Stimulated activated naive CD8-positive, alpha-beta T cell treated with anti-CD3 and anti-CD28 coated beads, Interleukin-15, amount 100 ng/mL, for 72 hours (primary cell): ENCODE measurements at regions not wholly inside any gene's neighbourhood (a gene's known extent, or its start where the extent isn't known, plus 50 kb on each side); places are given as distances from the start of the nearest gene placed in this dataset.
"Not testable (repeated sequence)": the region's sequence is repeated elsewhere in the genome, so short reads cannot be mapped to it uniquely, and the experiment has no call there.

ENCODE experiments used
- ATAC-seq: fragments of 150-1000 bp; cut with Tn5 transposase; 2 replicates; pipeline ENCODE4 v1.10.0; 2021; ENCODE audit warnings: mild to moderate bottlenecking, moderate library complexity
- DNase-seq, 2 donors: peaks; one replicate each; pipeline ENCODE4 v3.0.0; 2021 to 2022
- H3K27ac Mint-ChIP-seq, 2 donors: one replicate each; pipeline ENCODE4 v1.8.0; 2022; ENCODE audit warnings: mild to moderate bottlenecking in 2 of 2, mixed read lengths in 2 of 2, moderate library complexity in 2 of 2
- H3K27me3 Mint-ChIP-seq: one replicate; pipeline ENCODE4 v1.8.0; 2022; ENCODE audit warnings: mixed read lengths
- H3K4me1 Mint-ChIP-seq: one replicate; pipeline ENCODE4 v1.8.0; 2022; ENCODE audit warnings: mild to moderate bottlenecking, mixed read lengths
- H3K4me3 Mint-ChIP-seq, 2 donors: one replicate each; pipeline ENCODE4 v1.8.0; 2022; ENCODE audit warnings: mild to moderate bottlenecking in 2 of 2, mixed read lengths in 2 of 2, moderate library complexity in 1 of 2
- H3K9me3 Mint-ChIP-seq, 2 donors: one replicate each; pipeline ENCODE4 v1.8.0; 2022; ENCODE audit warnings: mixed read lengths in 2 of 2

DNA sequence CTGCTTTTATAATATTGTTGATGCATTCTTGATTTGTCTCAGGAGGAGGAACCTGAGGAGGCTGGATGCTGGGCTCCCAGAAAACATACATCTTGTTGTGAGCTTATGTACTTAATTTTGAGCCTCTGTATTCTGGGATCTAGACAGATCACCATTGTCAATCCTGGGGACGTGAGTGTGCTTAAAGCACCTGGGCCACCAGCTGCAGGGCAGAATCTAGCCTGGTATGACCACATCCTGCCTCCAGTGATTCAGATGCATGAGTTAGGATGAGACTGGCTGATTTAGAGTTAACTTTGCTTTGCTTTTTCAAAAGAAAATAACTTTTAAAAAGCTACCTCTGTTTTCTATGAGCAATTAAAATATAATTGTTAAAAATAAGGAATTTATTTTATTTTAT lies 278.0 kb downstream of the ZFY start:
- not testable (repeated sequence) for DNase-seq, H3K27ac Mint-ChIP-seq, H3K9me3 Mint-ChIP-seq, H3K4me1 Mint-ChIP-seq, H3K4me3 Mint-ChIP-seq, H3K27me3 Mint-ChIP-seq
- peak; percentile 55 for ATAC-seq

DNA sequence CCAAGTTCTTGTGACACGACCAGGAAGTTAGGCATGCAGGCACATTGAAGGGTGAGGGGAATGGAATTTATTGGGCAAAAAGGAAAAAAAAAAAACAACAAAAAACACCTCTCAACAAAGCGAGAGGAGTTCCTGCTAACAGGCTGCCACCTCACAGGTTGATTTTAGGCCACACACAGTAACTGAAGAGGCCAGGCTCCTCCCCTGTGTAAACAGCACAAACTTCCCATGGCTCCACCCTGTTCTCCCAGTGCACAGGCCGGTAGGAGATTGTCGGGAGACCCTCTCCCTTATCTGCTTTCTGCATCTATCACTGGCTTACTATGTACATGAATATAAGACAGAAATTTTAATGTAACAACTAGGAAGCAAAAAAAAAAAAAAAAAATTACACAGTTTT lies 283.0 kb downstream of the ZFY start:
- not testable (repeated sequence) for H3K4me1 Mint-ChIP-seq, H3K4me3 Mint-ChIP-seq, H3K27me3 Mint-ChIP-seq, DNase-seq, H3K9me3 Mint-ChIP-seq, ATAC-seq, H3K27ac Mint-ChIP-seq

DNA sequence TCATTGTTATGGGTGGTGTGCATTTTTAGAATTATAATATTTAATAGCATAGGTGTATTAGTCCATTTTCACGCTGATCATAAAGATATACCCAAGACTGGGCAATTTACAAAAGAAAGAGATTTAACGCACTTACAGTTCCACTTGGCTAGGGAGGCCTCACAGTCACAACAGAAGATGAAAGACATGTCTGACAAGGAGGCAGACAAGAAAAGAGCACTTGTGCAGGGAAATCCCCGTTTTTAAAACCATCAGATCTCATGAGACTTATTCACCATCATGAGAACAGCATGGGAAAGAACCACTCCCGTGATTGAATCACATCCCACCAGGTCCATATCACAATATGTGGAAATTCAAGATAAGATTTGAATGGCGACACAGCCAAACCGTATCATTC lies 283.4 kb downstream of the ZFY start:
- not testable (repeated sequence) for H3K9me3 Mint-ChIP-seq, H3K27me3 Mint-ChIP-seq, H3K27ac Mint-ChIP-seq, ATAC-seq, DNase-seq, H3K4me3 Mint-ChIP-seq, H3K4me1 Mint-ChIP-seq

DNA sequence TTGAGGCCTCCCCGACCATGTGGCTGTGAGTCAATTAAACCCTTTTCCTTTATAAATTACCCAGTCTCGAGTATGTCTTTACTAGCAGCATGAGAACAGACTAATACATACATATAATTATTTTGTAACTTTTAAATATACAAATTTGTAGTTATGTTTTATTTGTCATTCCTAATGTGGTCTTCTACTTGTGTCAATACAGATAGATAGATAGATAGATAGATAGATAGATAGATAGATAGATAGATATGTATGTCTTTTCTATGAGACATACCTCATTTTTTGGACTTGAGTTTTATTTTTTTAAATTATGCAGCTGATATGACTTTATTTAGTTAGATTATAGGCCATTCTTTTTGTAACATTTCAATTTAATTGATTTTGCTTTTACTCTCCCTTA lies 316.0 kb upstream of the TGIF2LY start:
- H3K4me3 Mint-ChIP-seq, ATAC-seq, H3K27ac Mint-ChIP-seq, H3K4me1 Mint-ChIP-seq, DNase-seq, H3K9me3 Mint-ChIP-seq, H3K27me3 Mint-ChIP-seq: not testable (repeated sequence)

DNA sequence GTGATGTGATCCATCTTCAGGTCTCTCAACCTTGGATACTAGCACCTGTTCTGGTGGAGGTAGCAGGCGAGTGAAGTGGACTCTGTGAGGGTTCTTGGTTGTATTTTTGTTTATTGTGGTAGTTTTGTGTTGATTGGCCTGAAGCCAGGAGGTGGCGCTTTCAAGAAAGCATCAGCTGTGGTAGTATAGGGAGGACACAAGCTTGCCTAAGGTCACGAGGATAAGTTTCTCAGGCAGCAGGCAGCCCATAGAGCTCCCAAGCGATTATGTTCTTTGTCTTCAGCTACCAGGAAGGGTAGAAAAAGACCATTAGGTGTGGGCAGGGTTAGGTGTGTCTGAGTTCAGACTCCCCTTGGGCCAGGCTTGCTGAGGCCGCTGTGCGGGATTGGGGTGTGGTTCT lies 290.8 kb upstream of the TGIF2LY start:
- not testable (repeated sequence) for ATAC-seq, H3K9me3 Mint-ChIP-seq, H3K27me3 Mint-ChIP-seq, H3K4me3 Mint-ChIP-seq, H3K27ac Mint-ChIP-seq, DNase-seq, H3K4me1 Mint-ChIP-seq

DNA sequence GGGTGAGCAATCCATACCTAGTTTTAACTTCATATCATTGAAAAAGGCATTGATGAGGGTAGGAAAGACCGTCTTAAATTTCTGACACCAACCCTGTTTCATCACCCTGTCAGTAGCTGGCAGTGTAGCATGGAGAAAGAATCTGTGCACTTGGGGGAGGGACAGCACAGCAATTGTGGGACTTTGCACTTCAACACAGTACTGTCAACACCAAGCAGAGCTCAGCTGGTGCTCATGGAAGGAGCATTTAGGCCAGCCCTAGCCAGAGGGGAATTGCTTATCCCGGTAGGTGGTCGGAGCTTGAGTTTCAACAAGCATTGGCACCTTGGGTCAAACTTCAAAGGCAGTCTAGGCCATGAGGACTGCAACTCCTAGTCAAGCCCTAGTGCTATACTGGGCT lies 281.6 kb upstream of the TGIF2LY start:
- not testable (repeated sequence) for H3K27ac Mint-ChIP-seq, H3K9me3 Mint-ChIP-seq, ATAC-seq, H3K27me3 Mint-ChIP-seq, DNase-seq, H3K4me1 Mint-ChIP-seq, H3K4me3 Mint-ChIP-seq

DNA sequence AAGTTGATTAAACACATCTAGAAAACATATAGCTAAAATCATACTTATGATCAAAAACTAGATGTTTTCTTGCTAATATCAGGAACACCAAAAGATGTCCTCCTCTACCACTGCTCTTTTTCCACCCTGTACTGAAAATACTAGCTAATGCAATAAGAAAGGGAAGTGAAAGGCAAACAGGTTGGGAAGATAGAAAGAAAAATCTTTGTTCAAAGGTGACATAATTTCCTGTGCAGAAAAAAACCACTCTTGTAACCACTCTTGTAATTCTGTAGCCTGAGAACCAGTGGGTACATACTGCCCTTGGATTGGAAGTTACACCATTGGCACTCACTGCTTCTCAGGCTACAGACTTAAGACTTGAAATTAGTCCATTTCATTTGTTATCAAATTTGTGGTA lies 258.9 kb upstream of the TGIF2LY start:
- not testable (repeated sequence) for DNase-seq, H3K27ac Mint-ChIP-seq, H3K27me3 Mint-ChIP-seq, H3K4me3 Mint-ChIP-seq, H3K9me3 Mint-ChIP-seq, H3K4me1 Mint-ChIP-seq, ATAC-seq

DNA sequence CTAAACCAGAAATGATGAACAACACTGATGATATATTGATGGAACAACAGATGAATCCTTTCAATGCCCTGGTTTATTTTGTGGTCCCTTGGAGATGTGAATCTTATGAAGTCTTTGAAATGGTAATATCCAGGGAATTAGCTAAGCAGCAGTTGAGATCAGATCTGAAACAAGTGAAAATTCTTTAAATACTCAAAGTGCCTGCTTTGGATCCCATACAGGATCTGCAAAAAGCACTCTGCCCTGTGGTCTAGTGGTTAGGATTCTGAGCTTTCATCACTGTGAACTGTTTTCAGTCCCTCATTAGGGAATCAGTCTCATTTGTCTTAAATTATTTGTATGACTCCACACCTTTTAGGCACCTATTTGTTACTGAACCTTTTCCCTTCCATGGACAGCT lies 211.3 kb upstream of the TGIF2LY start:
- not testable (repeated sequence) for H3K27ac Mint-ChIP-seq, H3K4me3 Mint-ChIP-seq, H3K9me3 Mint-ChIP-seq, ATAC-seq, H3K27me3 Mint-ChIP-seq, H3K4me1 Mint-ChIP-seq, DNase-seq

DNA sequence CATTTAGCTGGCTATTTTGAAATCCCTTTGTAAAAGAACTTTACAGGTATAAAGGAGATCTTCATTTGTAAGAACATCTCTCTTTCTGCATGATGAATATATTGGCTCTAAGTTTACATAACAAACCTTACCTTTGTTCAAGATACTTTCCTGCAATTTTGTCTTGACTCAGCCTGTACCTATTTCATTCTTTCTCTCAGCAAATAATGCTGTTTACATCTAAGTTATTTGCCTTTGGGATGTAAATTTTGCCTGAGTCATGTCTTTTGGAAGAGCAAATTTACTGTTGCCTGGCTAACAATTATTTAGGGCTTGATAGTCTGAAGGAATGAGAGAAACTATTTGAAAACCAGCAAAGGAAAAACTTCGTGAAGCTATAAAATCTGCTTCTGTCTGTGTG lies 210.4 kb upstream of the TGIF2LY start:
- ATAC-seq, H3K4me3 Mint-ChIP-seq, H3K9me3 Mint-ChIP-seq, H3K4me1 Mint-ChIP-seq, H3K27me3 Mint-ChIP-seq, DNase-seq, H3K27ac Mint-ChIP-seq: not testable (repeated sequence)

DNA sequence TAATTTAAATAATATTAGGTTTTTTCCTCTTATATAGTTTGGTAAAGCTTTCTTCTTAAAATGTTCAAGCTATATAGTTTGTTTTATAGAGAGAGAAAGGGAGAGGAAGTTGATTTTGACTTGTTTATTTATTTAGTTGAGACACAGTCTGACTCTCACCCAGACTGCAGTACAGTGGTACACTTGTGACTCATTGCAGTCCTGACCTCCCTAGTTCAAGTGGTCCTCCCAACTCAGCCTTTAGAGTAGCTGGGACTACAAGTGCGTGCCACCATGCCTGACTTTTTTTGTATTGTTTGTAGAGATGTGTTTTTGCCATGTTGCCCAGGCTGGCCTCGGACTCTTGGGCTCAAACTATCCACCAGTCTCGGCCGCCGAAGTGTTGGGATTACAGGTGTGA lies 187.4 kb upstream of the TGIF2LY start:
- H3K4me3 Mint-ChIP-seq, H3K27ac Mint-ChIP-seq, H3K27me3 Mint-ChIP-seq, H3K9me3 Mint-ChIP-seq, H3K4me1 Mint-ChIP-seq, DNase-seq, ATAC-seq: not testable (repeated sequence)

DNA sequence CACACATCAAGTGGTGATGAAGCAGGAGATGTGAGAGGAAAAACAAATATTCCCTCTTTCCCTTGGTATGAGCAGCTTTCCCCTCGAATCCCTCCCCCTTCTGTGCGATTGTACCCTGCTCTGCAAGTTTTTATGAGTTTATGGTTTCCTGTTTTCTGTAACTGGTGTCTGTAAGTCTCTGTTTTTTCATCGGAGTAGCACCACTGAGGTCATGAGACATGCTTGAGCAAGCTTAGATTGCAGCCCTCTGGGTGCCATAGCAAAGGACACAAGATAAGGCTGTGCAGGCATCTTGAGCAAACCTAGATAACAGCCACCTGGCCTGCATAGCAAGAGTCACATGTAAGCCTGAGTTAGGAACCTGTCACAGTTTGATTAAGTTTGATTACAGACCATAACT lies 174.6 kb upstream of the TGIF2LY start:
- not testable (repeated sequence) for H3K27me3 Mint-ChIP-seq, ATAC-seq, H3K9me3 Mint-ChIP-seq, H3K4me3 Mint-ChIP-seq, H3K27ac Mint-ChIP-seq, H3K4me1 Mint-ChIP-seq, DNase-seq

DNA sequence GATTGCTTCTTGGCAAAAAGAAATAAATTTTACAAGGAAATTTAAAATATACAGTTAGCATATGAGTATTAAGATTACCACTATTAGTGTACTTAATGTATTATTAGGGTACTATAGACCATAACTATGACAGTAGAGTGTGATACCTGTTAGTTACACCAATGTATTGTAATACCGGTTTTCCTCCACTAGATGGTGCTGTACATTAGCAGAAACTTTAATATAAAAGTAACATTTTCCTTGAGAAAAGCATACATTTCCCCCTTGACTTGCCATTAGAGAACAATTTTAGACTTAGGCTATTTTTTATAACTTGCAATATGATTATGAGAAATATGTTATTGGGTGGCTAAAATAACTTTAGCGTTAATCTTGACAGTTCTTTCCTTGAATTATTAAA lies 173.3 kb upstream of the TGIF2LY start:
- not testable (repeated sequence) for ATAC-seq, H3K4me1 Mint-ChIP-seq, H3K27ac Mint-ChIP-seq, H3K9me3 Mint-ChIP-seq, H3K27me3 Mint-ChIP-seq, DNase-seq, H3K4me3 Mint-ChIP-seq

DNA sequence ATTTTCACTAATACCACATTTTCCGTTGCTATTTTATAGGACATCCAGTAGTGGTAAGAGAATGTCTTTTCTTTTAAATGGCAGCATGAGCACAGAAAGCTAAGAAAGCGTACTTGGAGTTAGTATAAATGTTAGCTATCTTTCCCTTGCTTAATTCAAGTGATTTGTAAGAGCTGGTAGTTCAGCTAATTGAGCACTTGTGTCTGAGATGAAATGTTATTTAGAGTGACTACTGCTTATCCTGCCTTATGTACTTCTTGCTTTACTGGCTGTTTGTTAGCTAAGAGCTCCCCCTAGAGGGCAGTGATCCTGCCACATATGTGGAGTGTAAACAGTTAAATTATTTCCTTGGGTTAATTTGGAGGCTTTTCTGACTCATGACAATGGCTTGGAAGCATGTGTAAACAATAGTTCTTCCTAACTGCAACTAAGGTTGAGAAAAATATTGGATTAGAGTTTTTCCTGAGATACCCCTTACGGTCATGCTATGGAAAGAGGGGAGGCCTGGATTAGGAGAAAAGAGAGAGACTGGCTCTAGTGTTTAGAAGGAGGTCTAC lies 171.9 kb upstream of the TGIF2LY start:
- H3K27ac Mint-ChIP-seq, H3K27me3 Mint-ChIP-seq, H3K4me1 Mint-ChIP-seq, H3K4me3 Mint-ChIP-seq, ATAC-seq, H3K9me3 Mint-ChIP-seq, DNase-seq: not testable (repeated sequence)

DNA sequence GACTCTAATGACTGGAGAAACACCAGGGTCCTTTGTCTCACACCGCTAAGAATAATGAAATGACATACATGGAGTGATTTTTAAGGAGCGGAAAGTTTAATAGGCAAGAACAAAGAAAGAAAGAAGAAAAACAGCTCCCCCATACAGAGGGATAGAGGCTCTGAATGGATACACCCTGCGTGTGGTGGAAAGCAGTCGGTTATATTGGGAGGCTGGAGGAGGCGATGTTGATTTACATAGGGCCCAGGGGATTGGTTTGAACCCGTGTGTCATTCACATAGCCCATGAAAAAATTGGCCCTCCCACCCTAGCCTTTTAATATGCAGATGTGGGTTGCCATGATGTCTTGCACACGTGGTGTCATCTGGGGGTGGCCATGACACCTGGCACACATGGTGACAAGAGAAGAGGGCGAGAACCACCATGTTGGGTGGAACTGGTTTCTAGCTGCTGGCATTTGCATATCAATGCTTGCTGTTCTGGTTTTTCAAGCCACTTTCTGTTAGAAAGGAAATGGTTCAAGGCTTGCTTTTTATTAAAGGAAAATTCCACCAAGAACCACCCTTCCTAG lies 168.5 kb upstream of the TGIF2LY start:
- H3K9me3 Mint-ChIP-seq, result not testable (repeated sequence)

More for the DNA sequence above, 168.5 kb upstream of the TGIF2LY start:
- not testable (repeated sequence) for H3K4me1 Mint-ChIP-seq, H3K27me3 Mint-ChIP-seq, DNase-seq, ATAC-seq, H3K27ac Mint-ChIP-seq, H3K4me3 Mint-ChIP-seq
